PC-3 (cell line): ENCODE measurements at regions not wholly inside any gene's neighbourhood (a gene's known extent, or its start where the extent isn't known, plus 50 kb on each side); places are given as distances from the start of the nearest gene placed in this dataset.
A peak's percentile ranks its signal among the peaks of the same experiment; 100 is the strongest.
"Not testable (repeated sequence)": the region's sequence is repeated elsewhere in the genome, so short reads cannot be mapped to it uniquely, and the experiment has no call there.

Source experiments
- ATAC-seq: fragments of 200-7000 bp; cut with Tn5 transposase; 2 replicates; pipeline ENCODE4 v1.9.1; 2020; ENCODE audit warnings: mild to moderate bottlenecking, moderate library complexity
- BruUV-seq: library from RNA; stranded (reverse); fragments of 400-500 nt; replicated peaks from 2 replicates; lab custom pipeline; 2021; lab: Mats Ljungman, UMichigan
- CTCF ChIA-PET: fragments of 300-600 bp; sonication (Branson Sonifier 250); formaldehyde crosslinking; loops from one replicate; lab custom pipeline; 2022; ENCODE audit warnings: antibody characterized with exemption; lab: Charles Lee
- POLR2A ChIA-PET: fragments of 300-600 bp; sonication (Branson Sonifier 250); formaldehyde crosslinking; loops from one replicate; lab custom pipeline; 2022; ENCODE audit warnings: antibody characterized with exemption; ENCODE audit not compliant: unreplicated experiment; lab: Charles Lee
- DNase-seq: peaks from one replicate; pipeline ENCODE4 v3.0.0-alpha.2; 2015
- H2AFZ ChIP-seq: fragments of 300-600 bp; sonication (generic); 2 replicates; pipeline ENCODE4 v1.6.0; 2016; ENCODE audit warnings: antibody characterized with exemption, low read length
- H3F3A ChIP-seq: fragments of 300-600 bp; sonication (generic); one replicate; pipeline ENCODE4 v1.6.0; 2017; ENCODE audit warnings: antibody characterized with exemption, low read length, control low read depth, mild to moderate bottlenecking; ENCODE audit not compliant: unreplicated experiment
- H3K27ac ChIP-seq: fragments of 300-600 bp; sonication (generic); 2 replicates; pipeline ENCODE4 v1.5.1; 2016; ENCODE audit warnings: mild to moderate bottlenecking, low read length
- H3K27me3 ChIP-seq: fragments of 300-600 bp; sonication (generic); 2 replicates; pipeline ENCODE4 v1.6.1; 2016; ENCODE audit warnings: low read length, mixed read lengths
- H3K36me3 ChIP-seq: fragments of 300-600 bp; sonication (generic); 2 replicates; pipeline ENCODE4 v1.6.1; 2016; ENCODE audit warnings: low read depth, mixed run types, low read length, mixed read lengths
- H3K4me1 ChIP-seq: fragments of 300-600 bp; sonication (generic); 2 replicates; pipeline ENCODE4 v1.5.1; 2016; ENCODE audit warnings: low read length; ENCODE audit not compliant: insufficient read depth
- H3K4me2 ChIP-seq: fragments of 300-600 bp; sonication (generic); 2 replicates; pipeline ENCODE4 v1.6.0; 2016; ENCODE audit warnings: low read length
- H3K4me3 ChIP-seq: fragments of 300-600 bp; sonication (generic); 2 replicates; pipeline ENCODE4 v1.5.1; 2016; ENCODE audit warnings: mild to moderate bottlenecking, low read length, mixed read lengths
- H3K79me2 ChIP-seq: fragments of 300-600 bp; sonication (generic); 2 replicates; pipeline ENCODE4 v1.6.1; 2017; ENCODE audit warnings: low read length, mixed read lengths
- H3K9ac ChIP-seq: fragments of 300-600 bp; sonication (generic); 2 replicates; pipeline ENCODE4 v1.6.0; 2016; ENCODE audit warnings: mild to moderate bottlenecking, low read length
- H3K9me2 ChIP-seq: fragments of 300-600 bp; sonication (generic); replicated peaks from 2 replicates; pipeline ENCODE4 v1.6.1; 2016; ENCODE audit warnings: mixed run types, low read length, mixed read lengths
- H3K9me3 ChIP-seq: fragments of 300-600 bp; sonication (generic); 2 replicates; pipeline ENCODE4 v1.6.1; 2016; ENCODE audit warnings: low read length, mixed read lengths
- H4K20me1 ChIP-seq: fragments of 300-600 bp; sonication (generic); 2 replicates; pipeline ENCODE4 v1.6.1; 2016; ENCODE audit warnings: low read length, mixed read lengths
- intact Hi-C: fragments of 100-400 bp; cut with micrococcal nuclease; formaldehyde crosslinking; loops from 2 replicates; pipeline ENCODE4 v1.9.0; 2023

GRCh38 chr4:49241295-49241694 lies 255.2 kb downstream of the CWH43 start:
- H2AFZ ChIP-seq, H3K9ac ChIP-seq, intact Hi-C loops, POLR2A ChIA-PET, H3K4me1 ChIP-seq, H3K27ac ChIP-seq, H3K79me2 ChIP-seq, H3F3A ChIP-seq, H3K36me3 ChIP-seq, H3K4me3 ChIP-seq, H3K9me3 ChIP-seq, H3K27me3 ChIP-seq, H4K20me1 ChIP-seq, BruUV-seq, DNase-seq, CTCF ChIA-PET, H3K4me2 ChIP-seq, H3K9me2 ChIP-seq, ATAC-seq: not testable (repeated sequence)

DNA sequence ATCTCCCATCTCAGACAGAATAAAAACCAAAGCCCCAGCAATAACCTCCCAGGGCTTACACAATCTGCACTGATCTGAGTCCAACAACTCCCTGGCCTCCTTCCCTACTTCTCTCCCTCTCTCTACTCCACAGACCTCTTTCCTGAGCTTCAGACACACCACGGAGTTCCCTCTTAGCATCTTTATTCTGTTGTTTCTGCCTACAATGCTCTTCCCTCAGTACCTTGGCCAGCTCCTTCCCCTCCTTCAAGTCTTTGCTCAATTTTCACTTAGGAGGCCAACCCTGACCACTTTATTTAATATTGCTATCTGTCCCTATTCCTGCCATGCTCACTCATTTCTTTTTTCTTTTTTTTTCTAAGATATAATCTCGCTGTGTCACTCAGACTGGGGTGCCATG lies 276.7 kb downstream of the CWH43 start:
- BruUV-seq, CTCF ChIA-PET, H3F3A ChIP-seq, intact Hi-C loops, H3K9ac ChIP-seq, H3K36me3 ChIP-seq, H3K9me2 ChIP-seq, ATAC-seq, H3K4me1 ChIP-seq, H3K79me2 ChIP-seq, H2AFZ ChIP-seq, DNase-seq, H3K4me3 ChIP-seq, H4K20me1 ChIP-seq, H3K27ac ChIP-seq, H3K4me2 ChIP-seq, H3K9me3 ChIP-seq, POLR2A ChIA-PET, H3K27me3 ChIP-seq: not testable (repeated sequence)

DNA sequence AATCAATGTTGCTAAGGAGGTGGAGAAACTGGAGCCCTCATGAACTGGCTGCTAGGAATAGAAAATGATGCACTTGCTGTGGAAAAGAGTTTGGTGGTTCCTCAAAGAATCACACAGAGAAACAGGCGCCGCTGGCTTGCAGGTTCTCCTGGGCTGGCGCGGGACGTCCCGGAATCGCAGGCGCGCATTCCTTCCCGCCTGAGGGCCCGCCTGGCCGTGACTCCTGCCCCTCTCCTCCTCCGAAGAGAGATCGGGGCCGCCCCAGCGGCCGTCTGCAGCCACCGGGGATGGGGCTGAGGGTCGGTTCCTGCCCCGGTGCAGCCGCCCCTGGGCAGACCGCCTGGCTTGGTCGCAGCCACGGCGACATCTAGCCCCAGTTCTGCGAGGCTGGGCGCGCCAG lies 284.4 kb downstream of the CWH43 start:
- H4K20me1 ChIP-seq, DNase-seq, intact Hi-C loops, CTCF ChIA-PET, H3K79me2 ChIP-seq, H3K27me3 ChIP-seq, POLR2A ChIA-PET, BruUV-seq, H3K9me2 ChIP-seq, H3K9me3 ChIP-seq, ATAC-seq, H3K9ac ChIP-seq, H3K27ac ChIP-seq, H2AFZ ChIP-seq, H3K4me1 ChIP-seq, H3K4me2 ChIP-seq, H3K4me3 ChIP-seq, H3K36me3 ChIP-seq, H3F3A ChIP-seq: not testable (repeated sequence)

DNA sequence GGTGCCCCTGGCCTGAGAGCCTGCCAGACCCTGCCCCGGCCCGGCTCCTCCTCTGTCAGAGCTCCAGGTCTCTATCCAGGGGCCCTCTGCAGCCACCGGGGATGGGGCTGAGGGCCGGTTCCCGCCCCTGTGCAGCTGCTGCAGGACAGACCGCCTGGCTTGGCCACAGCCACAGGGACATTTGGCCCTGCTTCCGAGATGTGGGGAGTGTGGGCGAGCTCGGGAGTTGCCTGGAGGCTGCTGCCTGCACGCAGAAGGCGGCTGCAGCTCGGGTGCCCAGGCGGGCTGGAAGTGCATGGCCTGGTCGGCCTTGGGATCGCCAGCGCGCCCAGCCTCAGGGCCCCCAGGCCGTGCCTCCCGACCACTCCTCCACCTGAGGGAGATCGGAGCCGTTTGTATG lies 284.8 kb downstream of the CWH43 start:
- POLR2A ChIA-PET, H3K9me2 ChIP-seq, intact Hi-C loops, H2AFZ ChIP-seq, H3K36me3 ChIP-seq, H3F3A ChIP-seq, H3K9ac ChIP-seq, H3K4me3 ChIP-seq, H3K9me3 ChIP-seq, H4K20me1 ChIP-seq, BruUV-seq, H3K79me2 ChIP-seq, H3K27ac ChIP-seq, ATAC-seq, H3K4me2 ChIP-seq, CTCF ChIA-PET, DNase-seq, H3K27me3 ChIP-seq, H3K4me1 ChIP-seq: not testable (repeated sequence)

DNA sequence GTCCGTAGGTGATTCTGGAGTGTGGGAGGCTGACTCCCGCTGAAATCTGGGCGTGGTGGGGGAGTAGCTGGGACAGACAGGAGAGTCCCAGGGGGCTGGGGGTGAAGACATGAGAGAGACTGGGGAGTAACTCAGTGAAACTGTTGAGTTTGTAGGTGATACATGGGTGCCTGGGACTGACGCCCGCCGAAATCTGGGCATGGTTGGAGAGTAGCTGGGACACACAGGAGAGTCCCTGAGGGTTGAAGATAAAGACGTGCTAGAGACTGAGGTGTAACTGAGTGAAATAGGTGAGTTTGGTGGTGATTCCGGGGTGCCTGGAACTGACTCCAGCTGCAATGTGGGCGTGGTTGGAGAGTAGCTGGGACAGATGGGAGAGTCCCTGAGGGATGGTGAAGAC lies 299.8 kb downstream of the CWH43 start:
- H3K4me3 ChIP-seq, BruUV-seq, H3K4me1 ChIP-seq, POLR2A ChIA-PET, H3K4me2 ChIP-seq, H3K79me2 ChIP-seq, H3K9me3 ChIP-seq, H4K20me1 ChIP-seq, H2AFZ ChIP-seq, H3K36me3 ChIP-seq, H3K9ac ChIP-seq, intact Hi-C loops, CTCF ChIA-PET, DNase-seq, H3F3A ChIP-seq, H3K9me2 ChIP-seq, ATAC-seq, H3K27ac ChIP-seq: not testable (repeated sequence)
- peaks cover 16% of the 10 kb centered on the region for H3K27me3 ChIP-seq

GRCh38 chr4:49286926-49287745 lies 301.1 kb downstream of the CWH43 start:
- H3K27me3 ChIP-seq: peaks cover 16% of the 10 kb centered on the region
- H3K9me2 ChIP-seq, intact Hi-C loops, CTCF ChIA-PET, H3K27ac ChIP-seq, POLR2A ChIA-PET, H3K9me3 ChIP-seq, BruUV-seq, H3F3A ChIP-seq, H3K9ac ChIP-seq, H4K20me1 ChIP-seq, H3K79me2 ChIP-seq, H3K4me1 ChIP-seq, H3K4me2 ChIP-seq, H2AFZ ChIP-seq, H3K4me3 ChIP-seq, ATAC-seq, H3K36me3 ChIP-seq: not testable (repeated sequence)
- DNase-seq: peak; percentile 1
